ENCODE measurements at regions not wholly inside any gene's neighbourhood (a gene's known extent, or its start where the extent isn't known, plus 50 kb on each side); places are given as distances from the start of the nearest gene placed in this dataset.

GRCh38 chr1:189774721-189775287 is 702.9 kb downstream of the BRINP3 start:
- no peak for TF ChIP-seq CTCF (IDR thresholded peaks at IDR 0.05)
- H3K4me3 Mint-ChIP-seq (ENCODE audit: unreplicated experiment), result no peak overlapping the region
- no peak overlapping the region for H3K27ac Mint-ChIP-seq (ENCODE audit: unreplicated experiment)
- no peak for DNase-seq (ENCODE audit: low spot score)
- H3K4me1 Mint-ChIP-seq (ENCODE audit: low read depth), result peaks cover 9% of the 10 kb centered on the region
- no peaks in the 10 kb centered on the region for H3K27me3 Mint-ChIP-seq (ENCODE audit: low read depth)
- H3K9me3 Mint-ChIP-seq (ENCODE audit: low read depth), result no peaks in the 10 kb centered on the region
- no peaks in the 10 kb centered on the region for H3K36me3 Mint-ChIP-seq (ENCODE audit: low read depth)

DNA sequence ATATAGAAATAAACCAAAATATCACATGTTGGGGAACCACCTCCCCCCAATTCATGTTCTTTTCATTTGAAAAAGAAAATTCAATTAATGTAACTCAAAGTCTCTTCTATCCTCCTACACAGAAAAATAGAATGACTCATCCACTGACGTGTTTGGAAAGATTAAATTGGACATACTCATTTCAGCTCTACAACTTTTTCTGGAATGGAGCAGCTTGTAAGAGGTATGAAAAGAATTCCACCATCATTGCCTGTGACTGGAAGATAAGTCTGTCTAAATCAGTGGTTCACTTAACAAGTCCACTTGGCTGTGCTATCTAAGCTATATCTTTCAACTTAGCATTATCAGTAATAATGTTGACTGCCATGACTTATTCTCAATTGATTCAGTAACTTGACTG is 702.3 kb downstream of the BRINP3 start:
- Mint-ChIP-seq H3K27ac (ENCODE audit: unreplicated experiment) (no peak overlapping the region), H3K4me3 (ENCODE audit: unreplicated experiment) (no peak overlapping the region), H3K9me3 (ENCODE audit: low read depth) (no peaks in the 10 kb centered on the region), H3K4me1 (ENCODE audit: low read depth) (peaks cover 9% of the 10 kb centered on the region), H3K36me3 (ENCODE audit: low read depth) (no peaks in the 10 kb centered on the region), H3K27me3 (ENCODE audit: low read depth) (no peaks in the 10 kb centered on the region)
- no peak for TF ChIP-seq CTCF (IDR thresholded peaks at IDR 0.05)
- no peak for DNase-seq (ENCODE audit: low spot score)

DNA sequence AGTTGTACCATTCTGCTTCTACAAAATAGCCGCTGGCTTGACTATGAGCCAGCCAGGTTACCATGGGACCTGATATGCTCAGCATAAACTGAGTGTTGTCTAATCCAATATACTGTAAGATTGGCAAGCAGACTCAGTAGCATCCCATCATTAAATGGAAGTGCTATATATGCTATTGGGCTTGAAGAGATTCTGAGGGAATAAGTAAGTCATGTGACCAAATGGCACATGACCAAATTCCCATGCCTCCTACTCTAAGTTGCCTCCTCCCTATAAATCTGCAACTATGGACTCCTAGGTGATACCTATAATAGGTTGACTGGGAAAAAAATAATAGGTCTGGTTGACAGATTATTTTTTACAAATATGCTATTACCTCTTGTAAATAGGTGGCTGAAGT is 698.6 kb downstream of the BRINP3 start:
- no peaks in the 10 kb centered on the region for H3K36me3 Mint-ChIP-seq (ENCODE audit: low read depth)
- no peak overlapping the region for H3K4me3 Mint-ChIP-seq (ENCODE audit: unreplicated experiment)
- no peaks in the 10 kb centered on the region for H3K27me3 Mint-ChIP-seq (ENCODE audit: low read depth)
- H3K4me1 Mint-ChIP-seq (ENCODE audit: low read depth), result peaks cover 9% of the 10 kb centered on the region
- no peak for DNase-seq (ENCODE audit: low spot score)
- no peaks in the 10 kb centered on the region for H3K9me3 Mint-ChIP-seq (ENCODE audit: low read depth)
- H3K27ac Mint-ChIP-seq (ENCODE audit: unreplicated experiment), result no peak overlapping the region
- no peak for TF ChIP-seq CTCF (IDR thresholded peaks at IDR 0.05)

DNA sequence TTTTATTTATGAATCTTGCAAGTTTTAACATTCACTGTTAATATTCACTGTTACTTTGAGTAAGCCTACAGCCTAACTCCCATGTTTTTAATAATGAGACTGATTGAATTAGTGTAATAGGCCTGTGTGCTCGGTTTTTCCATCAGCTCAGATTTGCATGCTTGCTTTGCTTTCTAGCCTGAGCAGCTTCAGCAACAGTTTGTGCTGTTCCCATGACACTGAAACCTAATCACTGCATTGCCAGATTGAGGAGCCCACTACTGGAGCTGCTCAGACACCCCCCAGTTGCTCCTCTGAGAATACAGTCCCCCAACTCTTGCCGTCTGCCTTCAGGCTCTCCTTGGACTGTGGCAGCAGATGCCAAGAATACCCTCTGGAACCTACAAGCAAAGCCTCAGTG is 695.4 kb downstream of the BRINP3 start:
- no peak overlapping the region for H3K4me3 Mint-ChIP-seq (ENCODE audit: unreplicated experiment)
- H3K36me3 Mint-ChIP-seq (ENCODE audit: low read depth), result no peaks in the 10 kb centered on the region

GRCh38 chr1:189783456-189783855 is 694.2 kb downstream of the BRINP3 start:
- no peaks in the 10 kb centered on the region for H3K27me3 Mint-ChIP-seq (ENCODE audit: low read depth)
- no peaks in the 10 kb centered on the region for H3K4me1 Mint-ChIP-seq (ENCODE audit: low read depth)
- no peaks in the 10 kb centered on the region for H3K36me3 Mint-ChIP-seq (ENCODE audit: low read depth)
- no peak for DNase-seq (ENCODE audit: low spot score)
- no peak for TF ChIP-seq CTCF (IDR thresholded peaks at IDR 0.05)
- H3K9me3 Mint-ChIP-seq (ENCODE audit: low read depth), result no peaks in the 10 kb centered on the region
- H3K27ac Mint-ChIP-seq (ENCODE audit: unreplicated experiment), result no peak overlapping the region
- H3K4me3 Mint-ChIP-seq (ENCODE audit: unreplicated experiment), result no peak overlapping the region

More for the DNA sequence above, 695.4 kb downstream of the BRINP3 start:
- DNase-seq (ENCODE audit: low spot score), result no peak
- H3K27me3 Mint-ChIP-seq (ENCODE audit: low read depth), result no peaks in the 10 kb centered on the region
- TF ChIP-seq CTCF (IDR thresholded peaks at IDR 0.05), result no peak
- no peaks in the 10 kb centered on the region for H3K4me1 Mint-ChIP-seq (ENCODE audit: low read depth)
- no peak overlapping the region for H3K27ac Mint-ChIP-seq (ENCODE audit: unreplicated experiment)
- no peaks in the 10 kb centered on the region for H3K9me3 Mint-ChIP-seq (ENCODE audit: low read depth)

Data from chondrocyte (in vitro differentiated cells).